Hepatocyte (in vitro differentiated cells): ENCODE measurements at regions not wholly inside any gene's neighbourhood (a gene's known extent, or its start where the extent isn't known, plus 50 kb on each side); places are given as distances from the start of the nearest gene placed in this dataset.

Source experiments
- CTCF ChIP-seq: fragments of 200-600 bp; sonication (generic); IDR thresholded peaks from 2 replicates; pipeline ENCODE4 v1.5.1; 2016; ENCODE audit warnings: antibody characterized with exemption, mild to moderate bottlenecking; ENCODE audit not compliant: poor library complexity
- EZH2 ChIP-seq: fragments of 200-600 bp; sonication (generic); IDR thresholded peaks from 2 replicates; pipeline ENCODE4 v1.6.1; 2016; ENCODE audit warnings: antibody characterized with exemption, mild to moderate bottlenecking, borderline replicate concordance
- EZH2phosphoT487 ChIP-seq: fragments of 200-600 bp; sonication (generic); IDR thresholded peaks from one replicate; pipeline ENCODE4 v1.6.1; 2018; ENCODE audit warnings: antibody characterized with exemption, mild to moderate bottlenecking, low read depth, moderate library complexity; ENCODE audit not compliant: unreplicated experiment, severe bottlenecking

- TF ChIP-seq CTCF (no peak), EZH2 (no peak), EZH2phosphoT487 (no peak)
Observed at GRCh38 chr6:134472661-134473060, 154.7 kb upstream of the SGK1 start.
